SK-N-SH treated with all-trans-retinoic acid at 6 μM for 48 hours (cell line): ENCODE measurements at regions not wholly inside any gene's neighbourhood (a gene's known extent, or its start where the extent isn't known, plus 50 kb on each side); places are given as distances from the start of the nearest gene placed in this dataset.

Experiments used
- ATAC-seq: fragments of 200-7000 bp; cut with Tn5 transposase; 3 replicates; pipeline ENCODE4 v1.9.1; 2020; ENCODE audit warnings: mild to moderate bottlenecking, moderate library complexity
- ARNTL ChIP-seq: fragments of 450-650 bp; formaldehyde crosslinking; IDR thresholded peaks from 2 replicates; pipeline ENCODE4 v1.5.0; 2020; ENCODE audit warnings: low read depth, mild to moderate bottlenecking, moderate library complexity, borderline replicate concordance
- CREB5 ChIP-seq: fragments of 250-450 bp; sonication (Bioruptor Pico); IDR thresholded peaks from 2 replicates; pipeline ENCODE4 v1.5.1; 2020; ENCODE audit warnings: low read depth, mild to moderate bottlenecking, moderate library complexity
- CSRNP3 ChIP-seq: fragments of 250-450 bp; sonication (Bioruptor Pico); IDR thresholded peaks from 2 replicates; pipeline ENCODE4 v1.5.1; 2021; ENCODE audit warnings: mild to moderate bottlenecking, moderate library complexity
- ESRRG ChIP-seq: fragments of 250-450 bp; sonication (Bioruptor Pico); IDR thresholded peaks from 2 replicates; pipeline ENCODE4 v1.6.1; 2021; ENCODE audit warnings: mild to moderate bottlenecking
- GLIS3 ChIP-seq: fragments of 250-450 bp; sonication (Bioruptor Pico); IDR thresholded peaks from 2 replicates; pipeline ENCODE4 v1.5.0; 2020; ENCODE audit warnings: mild to moderate bottlenecking, moderate library complexity
- ISL1 ChIP-seq: fragments of 250-450 bp; sonication (Bioruptor Pico); IDR thresholded peaks from 2 replicates; pipeline ENCODE4 v2.1.2; 2022; ENCODE audit warnings: mild to moderate bottlenecking, moderate library complexity
- OSR1 ChIP-seq: fragments of 250-450 bp; sonication (Bioruptor Pico); IDR thresholded peaks from 2 replicates; pipeline ENCODE4 v1.8.0; 2022; ENCODE audit warnings: moderate library complexity, mild to moderate bottlenecking, inconsistent platforms
- POU6F1 ChIP-seq: fragments of 250-450 bp; sonication (Bioruptor Pico); IDR thresholded peaks from 2 replicates; pipeline ENCODE4 v1.8.0; 2021; ENCODE audit warnings: low read depth, mild to moderate bottlenecking, moderate library complexity, borderline replicate concordance
- PPARA ChIP-seq: fragments of 250-450 bp; sonication (Bioruptor Pico); IDR thresholded peaks from 2 replicates; pipeline ENCODE4 v1.5.0; 2020; ENCODE audit warnings: mild to moderate bottlenecking, borderline replicate concordance
- RARB ChIP-seq: fragments of 250-450 bp; sonication (Bioruptor Pico); IDR thresholded peaks from 2 replicates; pipeline ENCODE4 v1.8.0; 2021; ENCODE audit warnings: mild to moderate bottlenecking, moderate library complexity
- SNAI2 ChIP-seq: fragments of 250-450 bp; sonication (Bioruptor Pico); IDR thresholded peaks from 2 replicates; pipeline ENCODE4 v1.5.0; 2020; ENCODE audit warnings: mild to moderate bottlenecking, moderate library complexity
- TCF4 ChIP-seq: fragments of 250-450 bp; sonication (Bioruptor Pico); IDR thresholded peaks from 2 replicates; pipeline ENCODE4 v1.8.0; 2021; ENCODE audit warnings: mild to moderate bottlenecking, moderate library complexity, borderline replicate concordance
- TOX ChIP-seq: fragments of 250-450 bp; sonication (Bioruptor Pico); IDR thresholded peaks from 2 replicates; pipeline ENCODE4 v1.8.0; 2021; ENCODE audit warnings: mild to moderate bottlenecking, moderate library complexity, borderline replicate concordance
- TSHZ2 ChIP-seq: fragments of 250-450 bp; sonication (Bioruptor Pico); IDR thresholded peaks from 2 replicates; pipeline ENCODE4 v1.5.0; 2020; ENCODE audit warnings: mild to moderate bottlenecking, moderate library complexity
- ZC3H10 ChIP-seq: fragments of 250-450 bp; sonication (Bioruptor Pico); IDR thresholded peaks from 2 replicates; pipeline ENCODE4 v1.5.1; 2021; ENCODE audit warnings: mild to moderate bottlenecking, moderate library complexity
- ZFP3 ChIP-seq: fragments of 250-450 bp; sonication (Bioruptor Pico); IDR thresholded peaks from 2 replicates; pipeline ENCODE4 v1.5.0; 2020; ENCODE audit warnings: mild to moderate bottlenecking, moderate library complexity
- ZFP30 ChIP-seq: fragments of 450-650 bp; formaldehyde crosslinking; IDR thresholded peaks from 2 replicates; pipeline ENCODE4 v1.5.0; 2022; ENCODE audit warnings: mild to moderate bottlenecking, moderate library complexity
- ZNF565 ChIP-seq: fragments of 450-650 bp; formaldehyde crosslinking; conservative IDR thresholded peaks from 2 replicates; pipeline ENCODE4 v1.5.0; 2020; ENCODE audit warnings: low read depth, mild to moderate bottlenecking, moderate library complexity
- ZNF70 ChIP-seq: fragments of 450-650 bp; formaldehyde crosslinking; IDR thresholded peaks from 2 replicates; pipeline ENCODE4 v1.5.0; 2020; ENCODE audit warnings: mild to moderate bottlenecking, moderate library complexity
- ZNF8 ChIP-seq: fragments of 450-650 bp; formaldehyde crosslinking; IDR thresholded peaks from 2 replicates; pipeline ENCODE4 v1.5.0; 2020; ENCODE audit warnings: mild to moderate bottlenecking, moderate library complexity

- no peak for TF ChIP-seq CREB5 (CRISPR knock-in tag)
- no peak for TF ChIP-seq ESRRG
- no peak for TF ChIP-seq RARB
- no peak for TF ChIP-seq GLIS3 (CRISPR knock-in tag)
- no peak for TF ChIP-seq ZC3H10
Observed at GRCh38 chr14:101117543-101117942, 214.0 kb upstream of the RTL1 start (continued).

GRCh38 chr14:101118233-101118632, 214.7 kb upstream of the RTL1 start:
- ATAC-seq: no peak
- TF ChIP-seq SNAI2 (CRISPR knock-in tag): no peak
- no peak for TF ChIP-seq ISL1 (CRISPR knock-in tag)
- no peak for TF ChIP-seq TSHZ2 (CRISPR knock-in tag)
- no peak for TF ChIP-seq ARNTL (CRISPR knock-in tag)
- no peak for TF ChIP-seq OSR1 (CRISPR knock-in tag)
- TF ChIP-seq ZNF8 (CRISPR knock-in tag): no peak
- TF ChIP-seq ESRRG: no peak
- TF ChIP-seq CREB5 (CRISPR knock-in tag): no peak
- TF ChIP-seq ZC3H10: no peak
- TF ChIP-seq GLIS3 (CRISPR knock-in tag): no peak
- no peak for TF ChIP-seq ZNF70
- no peak for TF ChIP-seq TOX
- TF ChIP-seq POU6F1 (CRISPR knock-in tag): no peak
- no peak for TF ChIP-seq ZFP30 (CRISPR knock-in tag)
- TF ChIP-seq CSRNP3 (CRISPR knock-in tag): no peak

- no peak for ATAC-seq
- TF ChIP-seq PPARA (CRISPR knock-in tag) (no peak), ZNF8 (CRISPR knock-in tag) (no peak), ESRRG (no peak), TOX (no peak), GLIS3 (CRISPR knock-in tag) (no peak), TSHZ2 (CRISPR knock-in tag) (no peak), ZFP3 (no peak), SNAI2 (CRISPR knock-in tag) (no peak), ZFP30 (CRISPR knock-in tag) (no peak), CREB5 (CRISPR knock-in tag) (no peak), RARB (no peak), ZNF565 (CRISPR knock-in tag) (no peak), POU6F1 (CRISPR knock-in tag) (no peak), ARNTL (CRISPR knock-in tag) (no peak), TCF4 (CRISPR knock-in tag) (no peak)
Observed at GRCh38 chr14:101118746-101119591, 215.4 kb upstream of the RTL1 start.
